ENCODE measurements at regions not wholly inside any gene's neighbourhood (a gene's known extent, or its start where the extent isn't known, plus 50 kb on each side); places are given as distances from the start of the nearest gene placed in this dataset.

- no TSS peak for BruUV-seq (replicated peaks)
- CTCF ChIA-PET: no interaction called here
These were observed 252.7 kb upstream of the KCNIP4 start for GRCh38 chr4:22201256-22201655.

GRCh38 chr4:22196551-22196950 lies 248.0 kb upstream of the KCNIP4 start:
- H3K27me3 ChIP-seq (replicated peaks; ENCODE audit: insufficient read depth, low read depth, low read length, poor library complexity): no peaks in the 10 kb centered on the region
- no peaks in the 10 kb centered on the region for H3K4me1 ChIP-seq (ENCODE audit: insufficient read depth, low read length, poor library complexity, severe bottlenecking)
- TF ChIP-seq EZH2 (IDR thresholded peaks at IDR 0.05; ENCODE audit: borderline replicate concordance, low read depth, low read length, poor library complexity, severe bottlenecking): no peak
- TF ChIP-seq CTCF (conservative IDR thresholded peaks at IDR 0.05; ENCODE audit: low read depth, low read length): no peak
- H3K27ac ChIP-seq (ENCODE audit: low read depth, low read length, poor library complexity, severe bottlenecking): no peak overlapping the region
- no peaks in the 10 kb centered on the region for H3K36me3 ChIP-seq (ENCODE audit: insufficient read depth, low read length, poor library complexity, severe bottlenecking)
- ChIA-PET POLR2A (ENCODE audit: low non-redundant PET) (no interaction called here), CTCF (no interaction called here)
- DNase-seq (ENCODE audit: low spot score): no peak
- H3K4me3 ChIP-seq (ENCODE audit: low read depth, low read length, poor library complexity, severe bottlenecking): no peak overlapping the region
- intact Hi-C loops (cut with micrococcal nuclease; ENCODE audit: unreplicated experiment): no loop called here
- BruUV-seq (replicated peaks): no TSS peak
- H3K9me3 ChIP-seq (ENCODE audit: low read depth, low read length, poor library complexity, severe bottlenecking): no peaks in the 10 kb centered on the region

More at GRCh38 chr4:22201256-22201655, 252.7 kb upstream of the KCNIP4 start:
- H3K9me3 ChIP-seq (ENCODE audit: low read depth, low read length, poor library complexity, severe bottlenecking): no peaks in the 10 kb centered on the region
- no peak for TF ChIP-seq CTCF (conservative IDR thresholded peaks at IDR 0.05; ENCODE audit: low read depth, low read length)
- TF ChIP-seq EZH2 (IDR thresholded peaks at IDR 0.05; ENCODE audit: borderline replicate concordance, low read depth, low read length, poor library complexity, severe bottlenecking): no peak
- H3K27ac ChIP-seq (ENCODE audit: low read depth, low read length, poor library complexity, severe bottlenecking): no peak overlapping the region
- H3K4me3 ChIP-seq (ENCODE audit: low read depth, low read length, poor library complexity, severe bottlenecking): no peak overlapping the region
- no peak for DNase-seq (ENCODE audit: low spot score)
- no peaks in the 10 kb centered on the region for H3K36me3 ChIP-seq (ENCODE audit: insufficient read depth, low read length, poor library complexity, severe bottlenecking)
- no peaks in the 10 kb centered on the region for H3K4me1 ChIP-seq (ENCODE audit: insufficient read depth, low read length, poor library complexity, severe bottlenecking)
- H3K27me3 ChIP-seq (replicated peaks; ENCODE audit: insufficient read depth, low read depth, low read length, poor library complexity): no peaks in the 10 kb centered on the region
- intact Hi-C loops (cut with micrococcal nuclease; ENCODE audit: unreplicated experiment): no loop called here
- POLR2A ChIA-PET (ENCODE audit: low non-redundant PET): no interaction called here

- intact Hi-C loops (cut with micrococcal nuclease; ENCODE audit: unreplicated experiment): no loop called here
- H3K4me1 ChIP-seq (ENCODE audit: insufficient read depth, low read length, poor library complexity, severe bottlenecking): no peaks in the 10 kb centered on the region
- ChIA-PET CTCF (no interaction called here), POLR2A (ENCODE audit: low non-redundant PET) (no interaction called here)
- no peaks in the 10 kb centered on the region for H3K36me3 ChIP-seq (ENCODE audit: insufficient read depth, low read length, poor library complexity, severe bottlenecking)
- H3K4me3 ChIP-seq (ENCODE audit: low read depth, low read length, poor library complexity, severe bottlenecking): no peak overlapping the region
- no peaks in the 10 kb centered on the region for H3K9me3 ChIP-seq (ENCODE audit: low read depth, low read length, poor library complexity, severe bottlenecking)
- H3K27ac ChIP-seq (ENCODE audit: low read depth, low read length, poor library complexity, severe bottlenecking): no peak overlapping the region
- no TSS peak for BruUV-seq (replicated peaks)
- TF ChIP-seq EZH2 (IDR thresholded peaks at IDR 0.05; ENCODE audit: borderline replicate concordance, low read depth, low read length, poor library complexity, severe bottlenecking) (no peak), CTCF (conservative IDR thresholded peaks at IDR 0.05; ENCODE audit: low read depth, low read length) (no peak)
- no peaks in the 10 kb centered on the region for H3K27me3 ChIP-seq (replicated peaks; ENCODE audit: insufficient read depth, low read depth, low read length, poor library complexity)
- DNase-seq (ENCODE audit: low spot score): peak; percentile 4
These were observed 243.5 kb upstream of the KCNIP4 start for GRCh38 chr4:22192084-22192511.
